Central memory CD8-positive, alpha-beta T cell (primary cell): ENCODE measurements at regions not wholly inside any gene's neighbourhood (a gene's known extent, or its start where the extent isn't known, plus 50 kb on each side); places are given as distances from the start of the nearest gene placed in this dataset.
A peak's percentile ranks its signal among the peaks of the same experiment; 100 is the strongest.
"Not testable (repeated sequence)": the region's sequence is repeated elsewhere in the genome, so short reads cannot be mapped to it uniquely, and the experiment has no call there.

Experiments
- ATAC-seq: fragments of 150-1000 bp; cut with Tn5 transposase; replicated peaks from 2 replicates; pipeline ENCODE4 v1.10.0; 2022; ENCODE audit warnings: mild to moderate bottlenecking, moderate FRiP score, moderate number of reproducible peaks; ENCODE audit not compliant: poor library complexity, severe bottlenecking; ENCODE audit errors: extremely low read depth
- DNase-seq, 2 donors: peaks; one replicate each; pipeline ENCODE4 v3.0.0; 2021; ENCODE audit warnings: low spot score in 2 of 2
- H3K27ac Mint-ChIP-seq: one replicate; pipeline ENCODE4 v1.8.0; 2022; ENCODE audit warnings: low read depth, mild to moderate bottlenecking, moderate library complexity, mixed read lengths
- H3K27me3 Mint-ChIP-seq: one replicate; pipeline ENCODE4 v1.8.0; 2022; ENCODE audit warnings: mixed read lengths
- H3K36me3 Mint-ChIP-seq: one replicate; pipeline ENCODE4 v1.8.0; 2022; ENCODE audit warnings: mild to moderate bottlenecking, moderate library complexity, mixed read lengths; ENCODE audit not compliant: insufficient read depth
- H3K4me1 Mint-ChIP-seq: one replicate; pipeline ENCODE4 v1.8.0; 2022; ENCODE audit warnings: mixed read lengths
- H3K4me3 Mint-ChIP-seq: one replicate; pipeline ENCODE4 v1.8.0; 2022; ENCODE audit warnings: mild to moderate bottlenecking, moderate library complexity, mixed read lengths
- H3K9me3 Mint-ChIP-seq: one replicate; pipeline ENCODE4 v1.8.0; 2022; ENCODE audit warnings: mixed read lengths

DNA sequence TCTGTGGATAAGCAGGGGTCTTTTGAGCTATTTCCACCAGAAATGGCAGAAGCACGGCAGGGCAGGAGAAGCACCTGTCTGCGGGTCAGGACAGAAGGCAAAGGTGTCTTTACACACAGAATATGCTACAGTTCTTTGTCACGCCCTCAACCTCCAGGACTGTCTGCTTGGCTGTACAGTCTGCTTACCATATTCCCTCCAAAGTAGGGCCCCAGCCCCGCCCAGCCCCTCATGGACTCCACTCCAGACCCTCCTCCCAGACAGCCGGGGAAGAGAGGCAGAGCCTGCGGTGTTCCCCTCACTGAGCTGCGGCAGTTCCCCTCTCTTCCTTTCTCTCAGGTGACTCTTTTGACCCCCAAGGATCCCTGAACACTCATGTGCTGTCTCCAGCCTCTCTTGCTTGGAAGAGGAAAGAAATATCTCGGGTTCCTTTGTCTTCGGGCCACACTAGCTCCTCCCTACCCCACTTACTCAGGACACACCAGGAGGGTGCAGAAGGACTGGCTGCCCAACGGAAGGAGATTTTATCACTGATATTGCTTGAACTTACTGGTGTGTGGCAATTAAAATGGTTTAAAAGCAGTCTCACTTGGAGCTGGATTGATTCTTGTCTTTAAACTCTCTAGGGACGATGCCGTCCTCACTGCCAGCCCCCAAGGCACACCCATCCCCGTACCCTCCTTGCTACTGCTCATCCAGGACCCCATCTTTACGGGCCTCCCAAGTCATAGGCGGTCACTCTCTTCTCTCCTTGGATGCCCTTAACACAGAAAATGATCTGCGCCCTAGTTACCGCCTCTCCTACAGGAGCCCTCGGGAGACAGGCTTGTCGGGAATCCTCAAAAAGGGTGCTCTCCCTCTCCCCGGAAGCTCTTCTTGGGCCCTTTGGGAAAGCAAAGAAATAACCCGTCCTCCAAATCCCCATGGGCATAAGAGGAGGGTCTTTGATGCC, 169.7 kb downstream of the TOMM20 start:
- no peaks in the 10 kb centered on the region for H3K9me3 Mint-ChIP-seq
- peaks cover 3% of the 10 kb centered on the region for H3K36me3 Mint-ChIP-seq
- H3K4me1 Mint-ChIP-seq, result peaks cover 57% of the 10 kb centered on the region
- H3K27ac Mint-ChIP-seq, result peak overlapping the region; percentile 72
- DNase-seq (no peak), ATAC-seq (no peak)
- no peak overlapping the region for H3K4me3 Mint-ChIP-seq
- no peaks in the 10 kb centered on the region for H3K27me3 Mint-ChIP-seq

DNA sequence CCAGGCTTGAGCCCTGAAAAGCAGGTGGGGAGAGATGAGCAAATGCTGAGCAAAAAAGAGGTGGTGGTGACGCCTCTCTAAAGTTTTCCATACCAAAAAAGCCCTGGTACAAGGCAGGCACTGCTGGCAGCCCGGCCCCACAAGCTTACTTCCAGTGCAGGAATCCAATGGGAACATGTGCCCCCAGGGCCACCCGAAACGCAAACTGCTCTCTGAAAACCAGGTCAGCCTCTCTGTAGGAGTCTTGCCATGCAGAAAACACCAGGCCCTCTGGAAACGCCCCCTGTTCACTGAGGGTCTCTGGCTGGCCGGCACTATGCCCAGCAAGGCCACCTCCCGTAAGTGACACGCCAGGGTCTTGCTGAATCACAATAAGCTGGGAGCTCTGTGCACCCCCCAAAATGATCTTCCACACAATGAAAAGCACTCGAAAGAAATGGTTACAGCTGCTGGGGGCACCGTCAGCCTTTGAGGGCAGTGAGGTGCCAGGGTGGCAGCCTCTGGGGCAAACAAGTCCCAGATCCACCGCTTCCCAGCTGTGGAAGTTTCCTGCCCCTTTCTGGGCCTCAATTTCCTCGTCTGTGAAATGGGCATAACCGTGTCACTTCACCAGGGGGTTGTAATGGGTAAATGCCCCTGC, 170.5 kb downstream of the TOMM20 start:
- no peaks in the 10 kb centered on the region for H3K9me3 Mint-ChIP-seq
- no peak overlapping the region for H3K27ac Mint-ChIP-seq
- H3K4me3 Mint-ChIP-seq, result no peak overlapping the region
- H3K4me1 Mint-ChIP-seq, result peaks cover 56% of the 10 kb centered on the region
- peaks cover 3% of the 10 kb centered on the region for H3K36me3 Mint-ChIP-seq
- ATAC-seq (no peak), DNase-seq (no peak)
- no peaks in the 10 kb centered on the region for H3K27me3 Mint-ChIP-seq

DNA sequence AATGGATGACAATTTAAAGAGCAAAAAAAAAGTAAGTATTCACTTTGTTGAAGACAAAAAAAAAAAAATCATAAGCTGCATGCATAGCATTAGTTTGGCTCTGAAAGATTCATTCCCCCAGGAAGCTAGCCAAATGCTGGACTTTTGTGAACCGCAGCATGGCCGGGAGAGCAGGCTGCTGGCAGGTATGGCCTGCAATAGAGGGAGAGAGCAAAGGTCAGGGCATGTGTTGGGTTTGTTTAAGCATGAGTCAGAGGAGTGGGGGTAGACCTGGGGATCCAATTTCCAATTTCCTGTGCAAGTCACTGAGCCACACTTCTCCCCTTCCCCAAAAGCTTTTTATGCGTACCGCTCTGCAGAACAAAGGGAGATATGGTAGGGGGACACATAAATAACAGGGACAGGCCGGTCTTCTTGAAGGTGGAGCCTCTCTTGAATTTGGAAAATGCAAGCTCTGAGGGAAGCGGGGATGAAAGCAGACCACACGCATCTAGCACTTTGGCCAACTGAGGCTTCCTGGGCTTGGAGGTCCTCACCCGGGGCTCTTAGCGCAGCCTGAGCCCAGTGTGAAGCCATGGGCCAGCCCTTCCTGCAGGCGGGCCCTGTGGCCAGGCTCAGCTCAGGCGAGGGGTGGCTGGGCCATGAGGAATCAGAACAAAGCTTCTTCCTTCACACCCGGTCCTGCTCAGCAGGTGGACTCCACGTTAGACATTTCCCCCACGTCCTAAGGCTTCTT, 171.1 kb downstream of the TOMM20 start:
- DNase-seq, result no peak
- Mint-ChIP-seq H3K4me3 (no peak overlapping the region), H3K4me1 (peaks cover 50% of the 10 kb centered on the region)

DNA sequence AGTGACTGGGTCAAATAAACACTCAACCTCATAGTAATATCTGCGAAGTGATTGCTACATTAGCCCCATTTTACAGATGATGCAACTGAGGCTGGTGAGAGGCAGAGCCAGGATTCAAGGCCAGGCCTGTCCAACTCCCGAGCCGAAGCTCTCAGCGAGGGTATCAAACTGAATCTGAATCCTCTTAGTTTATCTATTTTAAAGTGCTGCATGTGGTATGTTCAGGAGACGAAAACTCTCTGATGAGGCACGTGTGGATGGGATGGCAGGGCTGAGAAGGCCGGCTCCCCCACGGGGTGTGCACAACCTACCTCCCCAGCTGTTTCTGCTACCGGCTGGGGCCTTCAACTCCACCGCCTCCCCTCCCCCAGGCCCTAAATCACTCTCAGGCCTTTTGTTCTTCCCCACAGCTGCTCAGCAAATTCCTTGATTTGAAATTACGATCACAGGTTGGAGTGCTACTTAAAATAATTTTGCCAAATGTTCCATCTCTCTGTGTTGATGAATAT, 171.8 kb downstream of the TOMM20 start:
- DNase-seq (no peak), ATAC-seq (no peak)
- no peaks in the 10 kb centered on the region for H3K27me3 Mint-ChIP-seq
- H3K4me3 Mint-ChIP-seq, result no peak overlapping the region
- H3K4me1 Mint-ChIP-seq, result peaks cover 43% of the 10 kb centered on the region
- H3K36me3 Mint-ChIP-seq, result peaks cover 1% of the 10 kb centered on the region
- H3K9me3 Mint-ChIP-seq, result no peaks in the 10 kb centered on the region
- no peak overlapping the region for H3K27ac Mint-ChIP-seq

More for the DNA sequence above, 171.1 kb downstream of the TOMM20 start:
- H3K36me3 Mint-ChIP-seq, result peaks cover 3% of the 10 kb centered on the region
- no peaks in the 10 kb centered on the region for H3K27me3 Mint-ChIP-seq
- no peak overlapping the region for H3K27ac Mint-ChIP-seq
- H3K9me3 Mint-ChIP-seq, result no peaks in the 10 kb centered on the region
- ATAC-seq, result no peak

DNA sequence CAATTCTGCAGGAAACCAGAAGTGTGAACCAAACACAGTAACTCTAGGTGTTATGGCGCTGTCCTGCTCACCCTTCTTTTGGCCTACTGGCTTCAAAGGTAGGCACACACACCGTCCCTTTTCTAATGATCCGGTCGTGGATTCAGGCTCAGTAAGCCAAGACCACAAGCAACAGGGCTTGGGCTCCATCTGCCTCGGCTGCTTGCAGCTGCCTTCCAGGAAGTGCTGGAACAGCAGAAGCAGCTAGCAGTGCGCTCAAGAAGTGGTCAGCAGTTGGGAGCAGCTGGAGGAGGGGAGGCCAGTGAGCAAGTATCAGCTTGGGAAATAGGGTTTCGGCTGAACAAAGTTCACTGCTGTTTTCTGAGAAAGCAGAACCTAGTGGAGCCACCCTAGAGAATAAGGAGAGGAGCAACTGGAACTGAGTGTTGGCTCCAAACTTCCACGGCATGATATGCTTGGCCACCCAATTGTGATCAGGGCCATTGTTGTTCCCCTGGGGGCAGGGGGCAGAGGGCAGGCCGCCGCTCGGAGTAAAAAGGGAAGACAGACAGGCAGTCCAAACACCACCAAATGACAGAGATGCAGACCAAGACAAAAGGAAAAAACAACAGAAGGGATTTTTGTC, 173.4 kb downstream of the TOMM20 start:
- Mint-ChIP-seq H3K27me3 (no peaks in the 10 kb centered on the region), H3K4me3 (no peak overlapping the region), H3K4me1 (peaks cover 32% of the 10 kb centered on the region), H3K9me3 (no peaks in the 10 kb centered on the region), H3K36me3 (peaks cover 1% of the 10 kb centered on the region), H3K27ac (peak overlapping the region; percentile 91)
- peak; percentile 62 for ATAC-seq
- DNase-seq, result no peak

DNA sequence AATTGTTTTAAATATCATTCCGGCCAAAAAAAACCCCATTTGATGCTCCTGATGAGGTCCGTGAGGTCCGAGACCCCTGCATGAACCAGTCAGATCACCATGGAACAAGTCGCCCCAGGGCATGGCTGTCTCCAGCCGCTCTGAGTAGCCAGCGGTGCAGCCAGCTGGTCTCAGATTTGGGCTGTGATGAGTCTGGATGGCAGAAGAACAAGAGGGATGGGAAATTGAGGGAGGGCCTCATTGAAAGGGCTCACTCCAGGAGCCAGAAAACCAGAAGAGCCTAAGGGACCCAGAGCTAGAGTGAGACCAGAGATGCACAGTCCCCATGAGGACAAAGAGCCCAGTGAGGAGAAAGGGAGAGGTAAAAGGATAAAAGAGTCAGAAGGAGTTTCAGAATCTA, 174.0 kb downstream of the TOMM20 start:
- no peaks in the 10 kb centered on the region for H3K27me3 Mint-ChIP-seq
- H3K4me1 Mint-ChIP-seq, result peaks cover 28% of the 10 kb centered on the region
- H3K4me3 Mint-ChIP-seq, result no peak overlapping the region
- DNase-seq (no peak), ATAC-seq (no peak)
- peak overlapping the region; percentile 91 for H3K27ac Mint-ChIP-seq
- peaks cover 1% of the 10 kb centered on the region for H3K36me3 Mint-ChIP-seq
- no peaks in the 10 kb centered on the region for H3K9me3 Mint-ChIP-seq

DNA sequence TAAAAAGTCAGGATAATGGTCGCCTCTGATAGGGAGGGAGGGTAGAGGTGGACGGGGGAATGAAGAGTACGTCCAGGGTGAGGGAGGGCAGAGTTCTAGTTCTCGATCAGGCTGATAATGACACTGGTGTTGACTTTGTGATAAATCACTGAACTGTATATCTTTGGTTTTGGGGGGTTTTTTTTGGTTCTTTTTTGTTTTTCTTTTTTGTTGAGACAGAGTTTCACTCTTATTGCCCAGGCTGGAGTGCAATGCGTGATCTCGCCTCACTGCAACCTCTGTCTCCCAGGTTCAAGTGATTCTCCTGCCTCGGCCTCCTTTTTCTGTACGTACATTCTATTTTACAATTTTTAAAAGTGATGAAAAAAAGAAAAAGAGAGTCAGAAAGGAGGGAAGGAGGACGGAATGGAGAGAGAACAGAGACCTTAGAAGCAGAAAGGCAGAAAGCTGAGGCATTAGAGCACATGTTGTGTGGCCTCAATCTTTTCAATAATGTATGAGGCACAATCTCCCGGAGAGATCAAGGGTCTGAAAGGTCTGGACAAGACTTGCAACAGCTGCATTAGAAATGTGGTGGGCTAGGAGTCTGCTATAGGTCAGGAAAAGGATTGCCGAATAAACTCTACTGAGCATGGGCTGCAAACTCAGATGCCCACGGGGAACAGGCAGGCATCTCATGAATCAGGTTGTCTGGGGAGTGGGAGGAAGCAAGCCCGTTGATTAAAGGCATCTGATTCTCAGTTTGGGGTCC, 174.8 kb downstream of the TOMM20 start:
- no peak for ATAC-seq
- no peak for DNase-seq
- Mint-ChIP-seq H3K36me3 (peaks cover 1% of the 10 kb centered on the region), H3K27me3 (no peaks in the 10 kb centered on the region), H3K27ac (peak overlapping the region; percentile 91), H3K9me3 (peaks cover 6% of the 10 kb centered on the region), H3K4me1 (peaks cover 25% of the 10 kb centered on the region), H3K4me3 (no peak overlapping the region)

DNA sequence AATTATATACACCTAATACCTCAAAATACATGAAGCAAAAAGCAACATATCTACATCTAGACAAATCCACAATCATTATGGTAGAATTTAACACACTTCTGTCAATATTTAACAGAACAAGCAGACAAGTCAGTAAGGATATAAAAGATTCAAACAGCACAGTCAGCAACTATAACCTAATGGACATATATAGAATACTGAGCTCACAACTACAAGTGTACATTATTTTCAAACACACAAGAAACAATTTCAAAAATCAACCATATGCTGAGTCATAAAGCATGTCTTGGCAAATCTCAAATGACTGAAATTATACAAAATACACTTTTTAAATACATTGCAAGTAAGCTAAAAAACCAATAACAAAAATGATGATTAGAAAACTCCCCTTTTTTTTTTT, 178.0 kb downstream of the TOMM20 start:
- Mint-ChIP-seq H3K4me1 (peaks cover 23% of the 10 kb centered on the region), H3K36me3 (no peaks in the 10 kb centered on the region), H3K4me3 (no peak overlapping the region), H3K27me3 (no peaks in the 10 kb centered on the region), H3K9me3 (peaks cover 6% of the 10 kb centered on the region), H3K27ac (no peak overlapping the region)
- ATAC-seq (no peak), DNase-seq (no peak)

DNA sequence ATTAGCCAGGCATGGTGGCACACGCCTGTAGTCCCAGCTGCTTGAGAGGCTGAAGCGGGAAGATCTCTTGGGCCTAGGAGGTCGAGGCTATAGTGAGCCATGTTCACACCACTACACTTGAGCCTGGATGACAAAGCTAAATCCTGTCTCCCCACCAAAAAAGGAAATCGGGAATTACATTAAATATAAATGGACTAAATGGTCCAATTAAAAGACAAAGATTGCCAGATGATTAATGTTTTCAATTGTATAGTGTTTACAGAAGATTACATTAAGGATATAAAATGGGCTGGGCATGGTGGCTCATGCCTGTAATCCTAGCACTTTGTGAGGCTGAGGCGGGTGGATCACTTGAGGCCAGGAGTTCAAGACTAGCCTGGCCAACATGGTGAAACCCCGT, 179.1 kb downstream of the TOMM20 start:
- not testable (repeated sequence) for H3K9me3 Mint-ChIP-seq, H3K27ac Mint-ChIP-seq, H3K27me3 Mint-ChIP-seq, DNase-seq, ATAC-seq, H3K4me3 Mint-ChIP-seq, H3K36me3 Mint-ChIP-seq
- H3K4me1 Mint-ChIP-seq, result peaks cover 18% of the 10 kb centered on the region

DNA sequence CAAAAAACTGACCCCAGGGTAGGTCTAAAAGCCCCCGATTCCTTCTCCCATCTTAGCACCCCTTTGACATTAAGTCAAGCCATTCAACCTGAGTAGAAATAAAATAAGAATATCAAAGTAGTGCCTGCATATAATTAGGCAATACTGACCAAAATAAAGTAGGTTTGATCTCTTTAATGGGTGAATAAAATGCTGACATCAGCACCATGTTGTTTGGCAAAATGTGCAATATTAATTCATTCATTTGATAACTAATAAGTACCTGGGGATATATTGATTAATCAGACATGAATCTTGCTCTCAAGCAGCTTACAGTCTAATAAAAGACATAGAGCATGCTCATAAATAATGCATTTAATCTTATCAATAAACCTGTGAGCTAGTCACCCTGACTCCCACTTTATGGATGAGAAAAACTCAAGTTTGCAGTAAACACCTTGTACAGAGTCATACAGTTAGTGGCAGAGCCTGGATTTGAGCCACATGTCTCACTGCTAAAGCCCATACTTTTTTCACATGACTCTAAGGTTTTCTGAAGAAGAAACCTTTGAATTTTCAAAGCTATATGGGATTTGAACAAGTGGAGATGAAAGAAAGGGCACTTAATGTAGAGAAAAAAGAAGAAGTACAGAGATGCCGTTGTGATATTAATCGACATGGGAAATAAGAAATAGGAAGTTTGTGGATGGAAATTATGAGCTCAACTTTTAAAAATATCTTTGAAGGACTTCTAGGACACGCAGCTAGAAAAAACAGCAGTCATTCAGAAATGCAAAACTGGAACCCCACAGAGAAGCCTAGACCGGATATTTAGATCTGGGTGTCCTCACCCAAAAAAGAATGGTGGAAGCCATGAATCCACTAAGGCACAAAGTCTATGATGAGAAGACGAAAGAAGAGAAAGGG, 183.9 kb downstream of the TOMM20 start:
- Mint-ChIP-seq H3K36me3 (no peaks in the 10 kb centered on the region), H3K27ac (peak overlapping the region; percentile 54)

DNA sequence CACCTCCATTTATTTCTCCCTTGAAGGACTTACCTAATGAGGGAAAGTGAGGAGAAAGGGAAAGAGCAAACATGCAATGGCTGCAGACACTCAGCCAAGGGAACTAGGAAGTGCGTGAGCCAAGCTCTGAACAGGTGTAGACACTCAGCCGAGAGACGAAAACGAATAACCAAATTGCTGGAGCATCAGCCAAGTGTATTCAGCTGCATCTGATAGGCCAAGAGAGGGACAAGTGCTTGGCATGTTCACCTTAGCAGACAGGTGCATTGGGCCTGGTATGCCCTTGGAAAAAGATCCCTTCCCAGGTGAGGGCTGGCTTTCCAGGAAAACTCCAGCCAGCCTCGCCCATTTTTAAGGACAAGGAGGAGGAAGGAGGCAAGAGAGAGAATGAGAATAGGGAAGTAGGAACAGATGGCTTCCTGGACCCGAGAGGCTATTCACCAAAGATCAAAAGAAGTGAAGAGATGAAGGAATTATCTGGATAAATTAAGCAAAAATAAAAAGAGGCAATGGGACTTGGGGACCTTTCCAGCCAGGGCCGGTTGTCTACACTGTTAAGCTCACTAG, 184.7 kb downstream of the TOMM20 start:
- Mint-ChIP-seq H3K9me3 (peaks cover under 1% of the 10 kb centered on the region), H3K27me3 (no peaks in the 10 kb centered on the region), H3K4me3 (no peak overlapping the region), H3K36me3 (no peaks in the 10 kb centered on the region), H3K27ac (no peak overlapping the region), H3K4me1 (peaks cover 6% of the 10 kb centered on the region)
- no peak for ATAC-seq
- no peak for DNase-seq

More for the DNA sequence above, 183.9 kb downstream of the TOMM20 start:
- no peaks in the 10 kb centered on the region for H3K27me3 Mint-ChIP-seq
- H3K4me3 Mint-ChIP-seq, result no peak overlapping the region
- no peak for DNase-seq
- no peak for ATAC-seq
- peaks cover 6% of the 10 kb centered on the region for H3K4me1 Mint-ChIP-seq
- H3K9me3 Mint-ChIP-seq, result peaks cover 6% of the 10 kb centered on the region
